ENCODE measurements at regions not wholly inside any gene's neighbourhood (a gene's known extent, or its start where the extent isn't known, plus 50 kb on each side); places are given as distances from the start of the nearest gene placed in this dataset.
"Not testable (repeated sequence)": the region's sequence is repeated elsewhere in the genome, so short reads cannot be mapped to it uniquely, and the experiment has no call there.

DNA sequence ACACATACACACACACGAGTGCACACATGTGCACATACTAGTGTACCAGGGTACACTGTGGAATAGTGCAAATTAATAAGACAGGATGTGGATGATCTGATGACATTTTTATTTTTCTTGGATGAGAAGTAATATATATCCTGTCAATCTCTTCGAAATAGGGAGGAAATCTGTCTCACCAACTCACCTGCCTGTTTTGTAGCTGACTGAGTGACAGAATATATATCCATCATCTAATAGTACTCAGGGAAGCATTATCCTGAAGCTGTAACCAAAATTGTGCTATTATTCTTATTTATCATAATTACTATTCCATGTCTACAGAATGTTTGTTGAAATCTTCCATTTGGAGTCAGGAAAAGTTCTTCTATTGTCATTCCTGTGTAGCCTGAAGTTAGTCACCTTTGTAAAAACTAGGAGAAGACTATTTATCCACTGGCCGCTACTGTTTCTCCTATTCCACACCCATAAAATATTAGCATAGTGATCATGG is 888.0 kb downstream of the TRAM1L1 start:
- H3K9me2 ChIP-seq (ENCODE audit: insufficient read depth), result no peaks in the 10 kb centered on the region
- H3K4me2 ChIP-seq (ENCODE audit: unreplicated experiment), result no peak overlapping the region
- TF ChIP-seq EZH2 (IDR thresholded peaks at IDR 0.05; ENCODE audit: insufficient read depth, poor library complexity, severe bottlenecking), result no peak
- TF ChIP-seq EZH2phosphoT487 (IDR thresholded peaks at IDR 0.05; ENCODE audit: insufficient read depth, low read depth), result no peak
- H3K27me3 ChIP-seq (replicated peaks; ENCODE audit: insufficient read depth), result no peaks in the 10 kb centered on the region
- H3K4me1 ChIP-seq (ENCODE audit: insufficient read depth), result no peaks in the 10 kb centered on the region
- H3K27ac ChIP-seq, result no peak overlapping the region
- no peaks in the 10 kb centered on the region for H3K9me3 ChIP-seq (ENCODE audit: low read depth)
- in situ Hi-C loops (cut with MboI), result no loop called here
- no peaks in the 10 kb centered on the region for H4K20me1 ChIP-seq (ENCODE audit: insufficient read depth)
- H3K36me3 ChIP-seq (ENCODE audit: low read depth), result no peaks in the 10 kb centered on the region
- WGBS, 2 experiments (ENCODE audit: low coverage in 1 of 2, low lambda C conversion rate in 2 of 2, missing lambda C conversion rate in 2 of 2), result 21 to 22% methylated on average over 3 of the region's 3 CpGs
- no peak overlapping the region for H3K4me3 ChIP-seq
- H3F3A ChIP-seq (ENCODE audit: insufficient read depth), result no peaks in the 10 kb centered on the region
- H2AFZ ChIP-seq, result no peak overlapping the region
- no peak overlapping the region for H3K9ac ChIP-seq
- DNase-seq, result no peak
- H3K79me2 ChIP-seq (ENCODE audit: insufficient read depth), result no peaks in the 10 kb centered on the region

DNA sequence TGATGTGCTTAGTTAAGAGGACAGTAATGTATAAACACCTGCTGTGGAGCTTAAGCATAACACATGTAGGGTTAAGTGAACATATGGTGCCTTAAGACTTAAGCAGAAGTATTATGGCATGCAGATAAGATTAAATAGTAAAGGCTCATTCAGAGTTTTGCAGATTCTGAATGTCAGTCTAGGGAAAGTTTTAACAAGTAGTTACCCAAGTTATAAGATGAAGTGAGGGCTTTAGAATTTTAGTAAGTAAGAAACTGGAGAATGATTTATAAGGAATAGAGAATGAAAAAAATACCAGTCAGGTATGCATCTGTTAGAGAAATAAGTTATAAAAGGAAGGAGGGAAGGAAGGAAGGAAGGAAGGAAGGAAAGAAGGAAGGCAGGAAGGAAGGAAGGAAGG is 902.1 kb downstream of the TRAM1L1 start:
- no peak overlapping the region for H3K9ac ChIP-seq
- H3K27me3 ChIP-seq (replicated peaks; ENCODE audit: insufficient read depth), result no peaks in the 10 kb centered on the region
- H3F3A ChIP-seq (ENCODE audit: insufficient read depth), result no peaks in the 10 kb centered on the region
- no peak overlapping the region for H2AFZ ChIP-seq
- H3K9me3 ChIP-seq (ENCODE audit: low read depth), result no peaks in the 10 kb centered on the region
- no peak overlapping the region for H3K4me2 ChIP-seq (ENCODE audit: unreplicated experiment)
- H3K36me3 ChIP-seq (ENCODE audit: low read depth), result no peaks in the 10 kb centered on the region
- H3K9me2 ChIP-seq (ENCODE audit: insufficient read depth), result no peaks in the 10 kb centered on the region
- no peak for DNase-seq
- H4K20me1 ChIP-seq (ENCODE audit: insufficient read depth), result no peaks in the 10 kb centered on the region
- no peaks in the 10 kb centered on the region for H3K4me1 ChIP-seq (ENCODE audit: insufficient read depth)
- H3K27ac ChIP-seq, result no peak overlapping the region
- no peak overlapping the region for H3K4me3 ChIP-seq
- H3K79me2 ChIP-seq (ENCODE audit: insufficient read depth), result no peaks in the 10 kb centered on the region
- in situ Hi-C loops (cut with MboI), result no loop called here
- no peak for TF ChIP-seq EZH2phosphoT487 (IDR thresholded peaks at IDR 0.05; ENCODE audit: insufficient read depth, low read depth)
- no peak for TF ChIP-seq EZH2 (IDR thresholded peaks at IDR 0.05; ENCODE audit: insufficient read depth, poor library complexity, severe bottlenecking)

DNA sequence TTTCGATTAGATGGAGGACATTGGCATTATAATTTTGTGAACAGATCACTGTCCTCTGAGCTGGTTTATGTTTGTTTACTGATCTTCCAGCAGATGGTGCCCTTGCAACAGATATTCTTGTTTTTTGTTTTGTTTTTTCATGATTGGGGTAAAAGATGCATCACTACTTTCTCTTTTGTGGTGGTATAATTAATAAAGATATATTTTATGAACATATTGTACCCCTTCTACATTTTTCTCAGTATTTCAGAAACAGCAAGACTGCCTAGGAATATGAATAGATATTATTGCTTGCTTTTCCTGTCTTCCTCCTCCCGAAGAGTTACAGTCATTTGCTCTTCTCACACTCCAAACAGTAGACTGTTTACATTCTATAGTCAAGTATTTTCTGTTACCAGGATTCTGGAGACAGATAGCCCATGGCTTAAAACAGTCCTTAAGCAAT is 905.2 kb downstream of the TRAM1L1 start:
- Histone ChIP-seq H3K9me2 (ENCODE audit: insufficient read depth) (no peaks in the 10 kb centered on the region), H3F3A (ENCODE audit: insufficient read depth) (no peaks in the 10 kb centered on the region), H3K27ac (no peak overlapping the region), H3K4me2 (ENCODE audit: unreplicated experiment) (peak overlapping the region; percentile 59), H3K4me3 (peak overlapping the region; percentile 50), H3K79me2 (ENCODE audit: insufficient read depth) (no peaks in the 10 kb centered on the region), H3K27me3 (replicated peaks; ENCODE audit: insufficient read depth) (no peaks in the 10 kb centered on the region), H4K20me1 (ENCODE audit: insufficient read depth) (no peaks in the 10 kb centered on the region), H3K4me1 (ENCODE audit: insufficient read depth) (no peaks in the 10 kb centered on the region), H3K9me3 (ENCODE audit: low read depth) (no peaks in the 10 kb centered on the region), H2AFZ (peak overlapping the region; percentile 79), H3K9ac (no peak overlapping the region), H3K36me3 (ENCODE audit: low read depth) (no peaks in the 10 kb centered on the region)
- in situ Hi-C loops (cut with MboI), result no loop called here
- peak; percentile 20 for DNase-seq
- no peak for TF ChIP-seq EZH2 (IDR thresholded peaks at IDR 0.05; ENCODE audit: insufficient read depth, poor library complexity, severe bottlenecking)
- no peak for TF ChIP-seq EZH2phosphoT487 (IDR thresholded peaks at IDR 0.05; ENCODE audit: insufficient read depth, low read depth)
- WGBS, 2 experiments (ENCODE audit: low coverage in 1 of 2, low lambda C conversion rate in 2 of 2, missing lambda C conversion rate in 2 of 2), result 0% methylated on average over 2 of the region's 2 CpGs

DNA sequence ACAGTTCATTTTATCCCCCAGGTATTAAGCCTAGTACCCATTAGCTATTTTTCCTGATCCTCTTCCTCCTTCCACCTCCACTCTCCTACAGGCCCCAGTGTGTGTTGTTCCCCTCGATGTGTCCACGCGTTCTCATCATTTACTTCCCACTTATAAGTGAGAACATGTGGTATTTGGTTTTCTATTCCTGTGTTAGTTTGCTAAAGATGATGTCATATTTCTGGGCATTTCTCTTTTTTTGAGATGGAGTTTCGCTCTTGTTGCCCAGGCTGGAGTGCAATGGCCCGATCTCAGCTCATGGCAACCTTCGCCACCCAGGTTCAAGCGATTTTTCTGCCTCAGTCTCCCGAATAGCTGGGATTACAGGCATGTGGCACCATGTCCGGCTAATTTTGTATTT is 934.0 kb downstream of the TRAM1L1 start:
- H3K4me3 ChIP-seq; in situ Hi-C loops (cut with MboI); H3F3A ChIP-seq (ENCODE audit: insufficient read depth): not testable (repeated sequence)

DNA sequence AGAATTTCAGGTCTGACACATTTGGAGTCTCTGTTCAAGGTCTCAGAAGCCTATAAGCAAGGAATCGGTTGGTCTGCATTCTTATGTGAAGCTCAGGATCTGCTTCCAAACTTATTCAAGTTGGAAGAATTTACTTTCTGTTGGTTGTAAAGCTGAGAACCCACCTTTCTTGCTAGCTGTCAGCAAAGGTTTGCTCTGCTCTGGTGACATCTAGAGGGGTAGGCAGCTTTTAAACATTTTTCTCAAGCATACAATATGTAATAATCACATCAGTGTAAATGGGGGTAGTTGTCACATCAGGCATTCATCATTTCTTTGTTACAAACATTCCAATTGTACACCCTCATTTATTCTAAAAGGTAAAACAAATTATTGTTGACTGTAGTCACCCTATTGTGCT is 935.2 kb downstream of the TRAM1L1 start:
- in situ Hi-C loops (cut with MboI), result no loop called here
- H3K9me3 ChIP-seq (ENCODE audit: low read depth), result peaks cover 5% of the 10 kb centered on the region
- H3K9me2 ChIP-seq (ENCODE audit: insufficient read depth), result no peaks in the 10 kb centered on the region
- H4K20me1 ChIP-seq (ENCODE audit: insufficient read depth), result no peaks in the 10 kb centered on the region
- no peaks in the 10 kb centered on the region for H3K27me3 ChIP-seq (replicated peaks; ENCODE audit: insufficient read depth)
- H3K4me2 ChIP-seq (ENCODE audit: unreplicated experiment), result no peak overlapping the region
- TF ChIP-seq EZH2 (IDR thresholded peaks at IDR 0.05; ENCODE audit: insufficient read depth, poor library complexity, severe bottlenecking), result no peak
- no peak for TF ChIP-seq EZH2phosphoT487 (IDR thresholded peaks at IDR 0.05; ENCODE audit: insufficient read depth, low read depth)
- no peak for DNase-seq
- no peak overlapping the region for H3K27ac ChIP-seq
- no peaks in the 10 kb centered on the region for H3F3A ChIP-seq (ENCODE audit: insufficient read depth)
- H3K79me2 ChIP-seq (ENCODE audit: insufficient read depth), result no peaks in the 10 kb centered on the region
- WGBS, 2 experiments (ENCODE audit: low coverage in 1 of 2, low lambda C conversion rate in 2 of 2, missing lambda C conversion rate in 2 of 2), result 0 to 13% methylated on average over 1 of the region's 1 CpG
- no peak overlapping the region for H3K9ac ChIP-seq
- no peaks in the 10 kb centered on the region for H3K36me3 ChIP-seq (ENCODE audit: low read depth)
- no peaks in the 10 kb centered on the region for H3K4me1 ChIP-seq (ENCODE audit: insufficient read depth)
- no peak overlapping the region for H3K4me3 ChIP-seq
- H2AFZ ChIP-seq, result no peak overlapping the region

More for the DNA sequence above, 934.0 kb downstream of the TRAM1L1 start:
- 33 to 36% methylated on average over 9 of the region's 9 CpGs for WGBS, 2 experiments (ENCODE audit: low coverage in 1 of 2, low lambda C conversion rate in 2 of 2, missing lambda C conversion rate in 2 of 2)
- not testable (repeated sequence) for H3K9ac ChIP-seq; H3K4me1 ChIP-seq (ENCODE audit: insufficient read depth); H3K9me2 ChIP-seq (ENCODE audit: insufficient read depth); H2AFZ ChIP-seq; H3K4me2 ChIP-seq (ENCODE audit: unreplicated experiment); H3K79me2 ChIP-seq (ENCODE audit: insufficient read depth); H4K20me1 ChIP-seq (ENCODE audit: insufficient read depth); H3K36me3 ChIP-seq (ENCODE audit: low read depth); H3K27me3 ChIP-seq (replicated peaks; ENCODE audit: insufficient read depth); H3K9me3 ChIP-seq (ENCODE audit: low read depth); H3K27ac ChIP-seq; DNase-seq

Measured in GM23248 (cell line).